Natural killer cell treated with Interleukin-12 subunit alpha and Interleukin-12 subunit beta and Interleukin-15 and Interleukin-18, amount 100 ng/mL, for 72 hours (primary cell): ENCODE measurements at regions not wholly inside any gene's neighbourhood (a gene's known extent, or its start where the extent isn't known, plus 50 kb on each side); places are given as distances from the start of the nearest gene placed in this dataset.

Source experiments
- ATAC-seq, 2 donors: fragments of 150-1000 bp; cut with Tn5 transposase in 1 of 2; sonication (Bioruptor Pico), chemical (Tn5 transposase) in 1 of 2; 2 replicates each; pipeline ENCODE4 v1.10.0; 2021
- DNase-seq: peaks from one replicate; pipeline ENCODE4 v3.0.0; 2022; ENCODE audit warnings: low spot score
- H3K27ac Mint-ChIP-seq, 2 donors: 1 replicate in 1 of 2; 2 replicates in 1 of 2; pipeline ENCODE4 v1.8.0; 2022; ENCODE audit warnings: mixed read lengths in 2 of 2, mild to moderate bottlenecking in 1 of 2, moderate library complexity in 1 of 2
- H3K27me3 Mint-ChIP-seq, 2 donors: 1 replicate in 1 of 2; 2 replicates in 1 of 2; pipeline ENCODE4 v1.8.0; 2022; ENCODE audit warnings: mixed read lengths in 2 of 2
- H3K36me3 Mint-ChIP-seq: one replicate; pipeline ENCODE4 v1.8.0; 2022; ENCODE audit warnings: mixed read lengths
- H3K4me1 Mint-ChIP-seq, 2 donors: 1 replicate in 1 of 2; 2 replicates in 1 of 2; pipeline ENCODE4 v1.8.0; 2022; ENCODE audit warnings: low read depth in 2 of 2, mixed read lengths in 2 of 2, mild to moderate bottlenecking in 1 of 2
- H3K4me3 Mint-ChIP-seq: one replicate; pipeline ENCODE4 v1.8.0; 2022; ENCODE audit warnings: mixed read lengths
- H3K9me3 Mint-ChIP-seq: 2 replicates; pipeline ENCODE4 v1.8.0; 2022; ENCODE audit warnings: mixed read lengths

GRCh38 chr6:141688916-141689315, 443.8 kb upstream of the GJE1 start:
- no peaks in the 10 kb centered on the region for H3K27me3 Mint-ChIP-seq
- H3K36me3 Mint-ChIP-seq, result no peaks in the 10 kb centered on the region
- ATAC-seq, result no peak
- H3K9me3 Mint-ChIP-seq, result no peaks in the 10 kb centered on the region
- H3K4me1 Mint-ChIP-seq, result no peaks in the 10 kb centered on the region
- no peak for DNase-seq
- no peak overlapping the region for H3K4me3 Mint-ChIP-seq
- no peak overlapping the region for H3K27ac Mint-ChIP-seq

GRCh38 chr6:141685416-141685815, 447.3 kb upstream of the GJE1 start:
- Mint-ChIP-seq H3K36me3 (no peaks in the 10 kb centered on the region), H3K9me3 (no peaks in the 10 kb centered on the region), H3K27me3 (no peaks in the 10 kb centered on the region), H3K27ac (no peak overlapping the region), H3K4me1 (no peaks in the 10 kb centered on the region), H3K4me3 (no peak overlapping the region)
- ATAC-seq, result no peak
- no peak for DNase-seq

GRCh38 chr6:141682391-141682790, 450.3 kb upstream of the GJE1 start:
- Mint-ChIP-seq H3K9me3 (no peaks in the 10 kb centered on the region), H3K27ac (no peak overlapping the region), H3K27me3 (no peaks in the 10 kb centered on the region), H3K36me3 (no peaks in the 10 kb centered on the region), H3K4me1 (no peaks in the 10 kb centered on the region), H3K4me3 (no peak overlapping the region)
- no peak for DNase-seq
- no peak for ATAC-seq

- Mint-ChIP-seq H3K36me3 (no peaks in the 10 kb centered on the region), H3K9me3 (no peaks in the 10 kb centered on the region), H3K27me3 (no peaks in the 10 kb centered on the region), H3K4me1 (no peaks in the 10 kb centered on the region), H3K4me3 (no peak overlapping the region), H3K27ac (no peak overlapping the region)
- no peak for ATAC-seq
- DNase-seq, result no peak
Observed at GRCh38 chr6:141677598-141678211, 455.0 kb upstream of the GJE1 start.

- Mint-ChIP-seq H3K4me1 (no peaks in the 10 kb centered on the region), H3K27me3 (no peaks in the 10 kb centered on the region), H3K9me3 (no peaks in the 10 kb centered on the region), H3K27ac (no peak overlapping the region), H3K4me3 (no peak overlapping the region), H3K36me3 (no peaks in the 10 kb centered on the region)
- DNase-seq, result no peak
- ATAC-seq, result no peak
Observed at GRCh38 chr6:141675957-141676356, 456.8 kb upstream of the GJE1 start.

GRCh38 chr6:141669141-141669540, 463.6 kb upstream of the GJE1 start:
- Mint-ChIP-seq H3K4me3 (no peak overlapping the region), H3K9me3 (peaks cover 3% of the 10 kb centered on the region), H3K36me3 (no peaks in the 10 kb centered on the region), H3K27me3 (no peaks in the 10 kb centered on the region), H3K4me1 (no peaks in the 10 kb centered on the region), H3K27ac (no peak overlapping the region)
- no peak for DNase-seq
- no peak for ATAC-seq

GRCh38 chr6:141667580-141668309, 465.0 kb upstream of the GJE1 start:
- peaks cover 3% of the 10 kb centered on the region for H3K9me3 Mint-ChIP-seq
- H3K4me1 Mint-ChIP-seq, result no peaks in the 10 kb centered on the region
- no peaks in the 10 kb centered on the region for H3K36me3 Mint-ChIP-seq
- no peak overlapping the region for H3K27ac Mint-ChIP-seq
- no peaks in the 10 kb centered on the region for H3K27me3 Mint-ChIP-seq
- H3K4me3 Mint-ChIP-seq, result no peak overlapping the region
- ATAC-seq (no peak), DNase-seq (no peak)

GRCh38 chr6:141666187-141666586, 466.5 kb upstream of the GJE1 start:
- ATAC-seq, result no peak
- Mint-ChIP-seq H3K27me3 (no peaks in the 10 kb centered on the region), H3K36me3 (no peaks in the 10 kb centered on the region), H3K4me1 (no peaks in the 10 kb centered on the region), H3K27ac (no peak overlapping the region), H3K9me3 (peaks cover 3% of the 10 kb centered on the region), H3K4me3 (no peak overlapping the region)
- DNase-seq, result no peak

- Mint-ChIP-seq H3K27ac (no peak overlapping the region), H3K9me3 (peaks cover 3% of the 10 kb centered on the region), H3K27me3 (no peaks in the 10 kb centered on the region), H3K36me3 (no peaks in the 10 kb centered on the region), H3K4me1 (no peaks in the 10 kb centered on the region), H3K4me3 (no peak overlapping the region)
- ATAC-seq (no peak), DNase-seq (no peak)
Observed at GRCh38 chr6:141664744-141665143, 468.0 kb upstream of the GJE1 start.

- H3K9me3 Mint-ChIP-seq, result no peaks in the 10 kb centered on the region
- no peaks in the 10 kb centered on the region for H3K27me3 Mint-ChIP-seq
- no peak overlapping the region for H3K27ac Mint-ChIP-seq
- ATAC-seq (no peak), DNase-seq (no peak)
- H3K4me1 Mint-ChIP-seq, result no peaks in the 10 kb centered on the region
- no peaks in the 10 kb centered on the region for H3K36me3 Mint-ChIP-seq
- H3K4me3 Mint-ChIP-seq, result no peak overlapping the region
Observed at GRCh38 chr6:141659582-141659981, 473.1 kb upstream of the GJE1 start.

GRCh38 chr6:141658696-141659095, 474.0 kb upstream of the GJE1 start:
- H3K4me3 Mint-ChIP-seq, result no peak overlapping the region
- no peaks in the 10 kb centered on the region for H3K4me1 Mint-ChIP-seq
- ATAC-seq (no peak), DNase-seq (no peak)
- no peaks in the 10 kb centered on the region for H3K27me3 Mint-ChIP-seq
- peaks cover 4% of the 10 kb centered on the region for H3K36me3 Mint-ChIP-seq
- peaks cover 3% of the 10 kb centered on the region for H3K9me3 Mint-ChIP-seq
- H3K27ac Mint-ChIP-seq, result no peak overlapping the region

- H3K9me3 Mint-ChIP-seq, result peaks cover 3% of the 10 kb centered on the region
- H3K27ac Mint-ChIP-seq, result no peak overlapping the region
- H3K4me3 Mint-ChIP-seq, result no peak overlapping the region
- peaks cover 4% of the 10 kb centered on the region for H3K36me3 Mint-ChIP-seq
- no peaks in the 10 kb centered on the region for H3K4me1 Mint-ChIP-seq
- ATAC-seq, result no peak
- H3K27me3 Mint-ChIP-seq, result no peaks in the 10 kb centered on the region
- DNase-seq, result no peak
Observed at GRCh38 chr6:141657812-141658211, 474.9 kb upstream of the GJE1 start.

- H3K4me1 Mint-ChIP-seq, result no peaks in the 10 kb centered on the region
- H3K9me3 Mint-ChIP-seq, result peaks cover 3% of the 10 kb centered on the region
- DNase-seq, result no peak
- no peak overlapping the region for H3K4me3 Mint-ChIP-seq
- no peaks in the 10 kb centered on the region for H3K27me3 Mint-ChIP-seq
- ATAC-seq, result no peak
- H3K27ac Mint-ChIP-seq, result no peak overlapping the region
- H3K36me3 Mint-ChIP-seq, result peaks cover 4% of the 10 kb centered on the region
Observed at GRCh38 chr6:141653590-141653989, 479.1 kb upstream of the GJE1 start.

- Mint-ChIP-seq H3K9me3 (no peaks in the 10 kb centered on the region), H3K27ac (no peak overlapping the region), H3K36me3 (no peaks in the 10 kb centered on the region), H3K4me3 (no peak overlapping the region), H3K27me3 (no peaks in the 10 kb centered on the region), H3K4me1 (no peaks in the 10 kb centered on the region)
- DNase-seq (no peak), ATAC-seq (no peak)
Observed at GRCh38 chr6:141641951-141642350, 490.8 kb upstream of the GJE1 start.

- Mint-ChIP-seq H3K4me1 (no peaks in the 10 kb centered on the region), H3K27me3 (no peaks in the 10 kb centered on the region), H3K27ac (no peak overlapping the region), H3K36me3 (no peaks in the 10 kb centered on the region), H3K9me3 (no peaks in the 10 kb centered on the region), H3K4me3 (no peak overlapping the region)
- no peak for DNase-seq
- ATAC-seq, result no peak
Observed at GRCh38 chr6:141641406-141641805, 491.3 kb upstream of the GJE1 start.
